OCI-LY1 (cell line): ENCODE measurements at regions not wholly inside any gene's neighbourhood (a gene's known extent, or its start where the extent isn't known, plus 50 kb on each side); places are given as distances from the start of the nearest gene placed in this dataset.

Experiments
- H2AFZ ChIP-seq: fragments of 200-600 bp; sonication (generic), shearing (Covaris generic); 2 replicates; pipeline ENCODE4 v1.6.0; 2014; ENCODE audit warnings: antibody characterized with exemption, mild to moderate bottlenecking, low read length
- H3F3A ChIP-seq: fragments of 200-600 bp; sonication (generic), shearing (Covaris generic); 2 replicates; pipeline ENCODE4 v1.6.0; 2014; ENCODE audit warnings: mild to moderate bottlenecking, antibody characterized with exemption, low read length, moderate library complexity; ENCODE audit not compliant: insufficient read depth
- H3K27ac ChIP-seq: fragments of 200-600 bp; sonication (generic); 2 replicates; pipeline ENCODE4 v1.5.1; 2014; ENCODE audit warnings: low read length, mixed run types, mild to moderate bottlenecking, low read depth; ENCODE audit not compliant: poor library complexity, severe bottlenecking
- H3K27me3 ChIP-seq: fragments of 200-600 bp; sonication (generic); 2 replicates; pipeline ENCODE4 v1.6.0; 2014; ENCODE audit warnings: antibody characterized with exemption, mild to moderate bottlenecking, low read length, moderate library complexity; ENCODE audit not compliant: insufficient read depth
- H3K36me3 ChIP-seq: fragments of 200-600 bp; sonication (generic); 2 replicates; pipeline ENCODE4 v1.6.1; 2014; ENCODE audit warnings: mild to moderate bottlenecking, antibody characterized with exemption, low read length, moderate library complexity, mixed read lengths; ENCODE audit not compliant: insufficient read depth
- H3K4me1 ChIP-seq: fragments of 200-600 bp; sonication (generic); 2 replicates; pipeline ENCODE4 v1.5.1; 2014; ENCODE audit warnings: mild to moderate bottlenecking, low read length, moderate library complexity; ENCODE audit not compliant: insufficient read depth, severe bottlenecking
- H3K4me2 ChIP-seq: fragments of 200-600 bp; sonication (generic), shearing (Covaris generic); 2 replicates; pipeline ENCODE4 v1.6.1; 2014; ENCODE audit warnings: low read length
- H3K4me3 ChIP-seq: fragments of 200-600 bp; sonication (generic); 2 replicates; pipeline ENCODE4 v1.5.1; 2014; ENCODE audit warnings: low read length, low read depth, mild to moderate bottlenecking, mixed read lengths; ENCODE audit not compliant: poor library complexity, severe bottlenecking
- H3K79me2 ChIP-seq: fragments of 200-600 bp; shearing (Covaris generic); 2 replicates; pipeline ENCODE4 v1.6.1; 2016; ENCODE audit warnings: mixed run types, low read length, mixed read lengths; ENCODE audit not compliant: insufficient read depth
- H3K9ac ChIP-seq: fragments of 200-600 bp; sonication (generic), shearing (Covaris generic); 2 replicates; pipeline ENCODE4 v1.6.1; 2014; ENCODE audit warnings: mild to moderate bottlenecking, low read length, mixed read lengths
- H3K9me2 ChIP-seq: fragments of 200-600 bp; sonication (generic), shearing (Covaris generic); 2 replicates; pipeline ENCODE4 v1.6.1; 2014; ENCODE audit warnings: low read depth, mild to moderate bottlenecking, low read length, mixed read lengths
- H3K9me3 ChIP-seq: fragments of 200-600 bp; shearing (Covaris generic); 2 replicates; pipeline ENCODE4 v1.6.1; 2014; ENCODE audit warnings: low read length, mixed read lengths
- H4K20me1 ChIP-seq: fragments of 200-600 bp; sonication (generic), shearing (Covaris generic); 2 replicates; pipeline ENCODE4 v1.6.0; 2016; ENCODE audit warnings: mild to moderate bottlenecking, low read length; ENCODE audit not compliant: insufficient read depth
- CTCF ChIP-seq: fragments of 200-600 bp; sonication (generic), shearing (Covaris generic); IDR thresholded peaks from 2 replicates; pipeline ENCODE4 v1.5.1; 2017; ENCODE audit warnings: mild to moderate bottlenecking, antibody characterized with exemption, low read length, moderate library complexity, mixed read lengths
- EZH2 ChIP-seq: fragments of 200-600 bp; sonication (generic), shearing (Covaris generic); IDR thresholded peaks from 2 replicates; pipeline ENCODE4 v1.8.0; 2017; ENCODE audit warnings: borderline replicate concordance, mixed run types, mild to moderate bottlenecking, antibody characterized with exemption, low read length, moderate library complexity, mixed read lengths

GRCh38 chr16:55003306-55003705 is 72.6 kb downstream of the IRX5 start:
- H3K9me2 ChIP-seq: no peaks in the 10 kb centered on the region
- no peak overlapping the region for H3K4me3 ChIP-seq
- H3F3A ChIP-seq: no peaks in the 10 kb centered on the region
- H3K9me3 ChIP-seq: no peaks in the 10 kb centered on the region
- H3K4me1 ChIP-seq: no peaks in the 10 kb centered on the region
- H3K27ac ChIP-seq: no peak overlapping the region
- no peaks in the 10 kb centered on the region for H3K27me3 ChIP-seq
- no peak for TF ChIP-seq EZH2
- no peak for TF ChIP-seq CTCF
- H3K4me2 ChIP-seq: no peak overlapping the region
- H2AFZ ChIP-seq: no peak overlapping the region
- no peaks in the 10 kb centered on the region for H4K20me1 ChIP-seq
- no peak overlapping the region for H3K9ac ChIP-seq
- H3K79me2 ChIP-seq: no peaks in the 10 kb centered on the region
- H3K36me3 ChIP-seq: no peaks in the 10 kb centered on the region

DNA sequence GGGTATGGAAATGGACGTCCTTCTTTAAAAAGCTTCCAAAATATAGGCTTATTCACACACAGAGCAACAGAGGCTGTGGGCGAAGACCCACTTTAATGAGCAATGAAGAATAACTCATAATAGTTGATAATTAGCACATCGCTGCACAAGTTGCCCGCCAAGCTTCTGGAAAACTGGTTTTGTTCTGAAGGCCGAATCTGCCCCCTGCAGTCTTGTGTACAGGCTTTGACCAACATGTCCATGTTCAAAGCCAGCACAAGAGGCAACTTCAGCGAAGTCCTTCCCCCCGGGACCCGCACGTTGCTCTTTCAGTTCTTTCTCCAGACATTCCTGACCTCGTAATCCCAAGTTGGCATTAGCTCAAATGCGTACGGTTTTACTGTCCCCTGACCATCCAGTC is 73.3 kb downstream of the IRX5 start:
- Histone ChIP-seq H3K27me3 (no peaks in the 10 kb centered on the region), H3K9me2 (no peaks in the 10 kb centered on the region), H3K79me2 (no peaks in the 10 kb centered on the region), H3K36me3 (no peaks in the 10 kb centered on the region), H3K9ac (no peak overlapping the region), H3K27ac (no peak overlapping the region), H3K4me2 (no peak overlapping the region), H3F3A (no peaks in the 10 kb centered on the region), H3K9me3 (no peaks in the 10 kb centered on the region), H4K20me1 (no peaks in the 10 kb centered on the region), H2AFZ (no peak overlapping the region), H3K4me3 (no peak overlapping the region), H3K4me1 (no peaks in the 10 kb centered on the region)
- TF ChIP-seq EZH2: no peak
- TF ChIP-seq CTCF: no peak

DNA sequence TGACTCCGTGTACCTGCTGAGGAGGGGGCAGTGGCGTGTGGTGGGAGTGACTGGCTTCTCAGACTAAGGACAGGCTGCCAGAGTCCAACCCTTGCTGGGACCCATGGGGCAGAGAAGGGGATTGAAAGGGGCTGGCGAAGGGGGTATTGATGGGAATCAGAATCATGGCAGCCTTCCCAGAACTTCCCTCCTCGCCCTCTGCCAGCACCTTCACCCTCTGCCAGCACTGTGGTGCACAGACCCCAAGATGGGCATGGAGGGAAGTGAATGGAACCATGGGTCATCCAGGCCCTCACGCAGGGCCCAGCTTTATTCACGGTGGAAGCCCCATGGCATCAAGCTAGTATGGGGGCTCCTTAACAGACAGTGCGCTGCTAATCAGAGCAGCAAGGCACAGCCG is 76.8 kb downstream of the IRX5 start:
- Histone ChIP-seq H3K9me2 (no peaks in the 10 kb centered on the region), H3K9ac (no peak overlapping the region), H3K4me2 (no peak overlapping the region), H3K27me3 (no peaks in the 10 kb centered on the region), H3F3A (no peaks in the 10 kb centered on the region), H3K79me2 (no peaks in the 10 kb centered on the region), H3K36me3 (no peaks in the 10 kb centered on the region), H3K27ac (no peak overlapping the region), H3K9me3 (no peaks in the 10 kb centered on the region), H3K4me3 (no peak overlapping the region), H3K4me1 (no peaks in the 10 kb centered on the region), H4K20me1 (no peaks in the 10 kb centered on the region), H2AFZ (no peak overlapping the region)
- TF ChIP-seq EZH2: no peak
- TF ChIP-seq CTCF: no peak
